Epithelial cell of esophagus (primary cell): ENCODE measurements at regions not wholly inside any gene's neighbourhood (a gene's known extent, or its start where the extent isn't known, plus 50 kb on each side); places are given as distances from the start of the nearest gene placed in this dataset.

Experiments
- DNase-seq: peaks from one replicate; pipeline ENCODE4 v3.0.0; 2010; ENCODE audit warnings: low read depth
- H3K4me3 ChIP-seq: 2 replicates; pipeline ENCODE4 v1.5.1; 2011; ENCODE audit warnings: mild to moderate bottlenecking, low read length, control low read depth
- CTCF ChIP-seq: IDR thresholded peaks from 2 replicates; pipeline ENCODE4 v1.5.1; 2011; ENCODE audit warnings: low read depth, mild to moderate bottlenecking, low read length, control low read depth, inconsistent platforms; ENCODE audit not compliant: insufficient read depth; ENCODE audit errors: missing control alignments

GRCh38 chr12:131486451-131487230, 224.2 kb upstream of the SFSWAP start:
- no peak for TF ChIP-seq CTCF
- no peak for DNase-seq

GRCh38 chr12:131487388-131488124, 223.3 kb upstream of the SFSWAP start:
- no peak for TF ChIP-seq CTCF
- DNase-seq: peak; percentile 2

More at GRCh38 chr12:131486451-131487230, 224.2 kb upstream of the SFSWAP start:
- H3K4me3 ChIP-seq: no peak overlapping the region

GRCh38 chr12:131489718-131490117, 221.2 kb upstream of the SFSWAP start:
- no peak overlapping the region for H3K4me3 ChIP-seq
- no peak for TF ChIP-seq CTCF
- no peak for DNase-seq

More at GRCh38 chr12:131487388-131488124, 223.3 kb upstream of the SFSWAP start:
- no peak overlapping the region for H3K4me3 ChIP-seq

GRCh38 chr12:131491155-131491554, 219.7 kb upstream of the SFSWAP start:
- TF ChIP-seq CTCF: no peak
- no peak overlapping the region for H3K4me3 ChIP-seq
- DNase-seq: no peak

GRCh38 chr12:131491916-131492490, 218.9 kb upstream of the SFSWAP start:
- no peak overlapping the region for H3K4me3 ChIP-seq
- no peak for DNase-seq
- TF ChIP-seq CTCF: no peak

- TF ChIP-seq CTCF: no peak
- H3K4me3 ChIP-seq: no peak overlapping the region
- no peak for DNase-seq
Observed at GRCh38 chr12:131493068-131493826, 217.6 kb upstream of the SFSWAP start.
